ENCODE measurements at regions not wholly inside any gene's neighbourhood (a gene's known extent, or its start where the extent isn't known, plus 50 kb on each side); places are given as distances from the start of the nearest gene placed in this dataset.
A peak's percentile ranks its signal among the peaks of the same experiment; 100 is the strongest.
"Not testable (repeated sequence)": the region's sequence is repeated elsewhere in the genome, so short reads cannot be mapped to it uniquely, and the experiment has no call there.

GRCh38 chr14:99995700-99996356, 69.4 kb upstream of the EVL start:
- TF ChIP-seq CTCF (IDR thresholded peaks at IDR 0.05; ENCODE audit: insufficient read depth, low read depth, low read length) = peak; percentile 76
- no peak for DNase-seq (ENCODE audit: low read depth)
- H3K4me3 ChIP-seq (ENCODE audit: low read depth, low read length) = no peak overlapping the region
- ChIA-PET CTCF (interaction anchor here (0.6 to 1.9 kb wide), 2 partner anchors 10 to 1808 kb away, joined by 4 read pairs; no protein-coding TSS in a partner anchor), POLR2A (no interaction called here)
- no peaks in the 10 kb centered on the region for H3K27me3 ChIP-seq (ENCODE audit: control insufficient read depth, insufficient read depth, low read length)
- H3K36me3 ChIP-seq (ENCODE audit: control insufficient read depth, insufficient read depth, low read length) = no peaks in the 10 kb centered on the region

- no peak for DNase-seq (ENCODE audit: low read depth)
- Histone ChIP-seq H3K4me3 (ENCODE audit: low read depth, low read length) (no peak overlapping the region), H3K27me3 (ENCODE audit: control insufficient read depth, insufficient read depth, low read length) (no peaks in the 10 kb centered on the region), H3K36me3 (ENCODE audit: control insufficient read depth, insufficient read depth, low read length) (no peaks in the 10 kb centered on the region)
- POLR2A ChIA-PET = no interaction called here
- CTCF ChIA-PET = interaction anchor here (0.6 to 1.9 kb wide), 7 partner anchors 8 to 100 kb away, joined by 3 to 4 read pairs (median 3); no protein-coding TSS in a partner anchor
- no peak for TF ChIP-seq CTCF (IDR thresholded peaks at IDR 0.05; ENCODE audit: insufficient read depth, low read depth, low read length)
These were observed 68.2 kb upstream of the EVL start for GRCh38 chr14:99996951-99997571.

GRCh38 chr14:100000398-100000797, 64.8 kb upstream of the EVL start:
- H3K36me3 ChIP-seq (ENCODE audit: control insufficient read depth, insufficient read depth, low read length); DNase-seq (ENCODE audit: low read depth); CTCF ChIA-PET; POLR2A ChIA-PET; H3K4me3 ChIP-seq (ENCODE audit: low read depth, low read length); H3K27me3 ChIP-seq (ENCODE audit: control insufficient read depth, insufficient read depth, low read length): not testable (repeated sequence)

- Histone ChIP-seq H3K36me3 (ENCODE audit: control insufficient read depth, insufficient read depth, low read length) (no peaks in the 10 kb centered on the region), H3K4me3 (ENCODE audit: low read depth, low read length) (no peak overlapping the region), H3K27me3 (ENCODE audit: control insufficient read depth, insufficient read depth, low read length) (no peaks in the 10 kb centered on the region)
- no peak for TF ChIP-seq CTCF (IDR thresholded peaks at IDR 0.05; ENCODE audit: insufficient read depth, low read depth, low read length)
- POLR2A ChIA-PET = no interaction called here
- CTCF ChIA-PET = interaction anchor here (1.0 to 1.9 kb wide), 4 partner anchors 8 to 104 kb away, joined by 3 to 7 read pairs (median 4); no protein-coding TSS in a partner anchor
- DNase-seq (ENCODE audit: low read depth) = no peak
These were observed 60.8 kb upstream of the EVL start for GRCh38 chr14:100004392-100004791.

- DNase-seq (ENCODE audit: low read depth) = no peak
- ChIA-PET POLR2A (no interaction called here), CTCF (interaction anchor here (0.7 to 1.5 kb wide), 3 partner anchors 10 to 1929 kb away, joined by 3 to 5 read pairs (median 4); no protein-coding TSS in a partner anchor)
- H3K36me3 ChIP-seq (ENCODE audit: control insufficient read depth, insufficient read depth, low read length) = no peaks in the 10 kb centered on the region
- H3K4me3 ChIP-seq (ENCODE audit: low read depth, low read length) = no peak overlapping the region
- H3K27me3 ChIP-seq (ENCODE audit: control insufficient read depth, insufficient read depth, low read length) = no peaks in the 10 kb centered on the region
- TF ChIP-seq CTCF (IDR thresholded peaks at IDR 0.05; ENCODE audit: insufficient read depth, low read depth, low read length) = no peak
These were observed 58.0 kb upstream of the EVL start for GRCh38 chr14:100007254-100007653.

GRCh38 chr14:100009802-100010201, 55.4 kb upstream of the EVL start:
- H3K27me3 ChIP-seq (ENCODE audit: control insufficient read depth, insufficient read depth, low read length); DNase-seq (ENCODE audit: low read depth); CTCF ChIA-PET; H3K36me3 ChIP-seq (ENCODE audit: control insufficient read depth, insufficient read depth, low read length); POLR2A ChIA-PET; H3K4me3 ChIP-seq (ENCODE audit: low read depth, low read length): not testable (repeated sequence)

Data from BJ (cell line).